Spleen (tissue), 11 donors: ENCODE measurements at regions not wholly inside any gene's neighbourhood (a gene's known extent, or its start where the extent isn't known, plus 50 kb on each side); places are given as distances from the start of the nearest gene placed in this dataset.

Experiments
- DNase-seq: peaks from one replicate; pipeline ENCODE4 v3.0.0-alpha.2; 2020
- H3K27ac ChIP-seq, 8 donors: fragments of 200-600 bp; sonication (generic) in 7 of 8; 1 replicate in 4 of 8; 2 replicates in 4 of 8; pipeline versions ENCODE4 v1.5.0 to v1.8.0; 2016 to 2021; ENCODE audit warnings: inconsistent platforms in 4 of 8, mild to moderate bottlenecking in 4 of 8, moderate library complexity in 1 of 8
- H3K27me3 ChIP-seq, 7 donors: fragments of 200-600 bp; sonication (generic) in 6 of 7; replicated peaks in 1 of 7; 1 replicate in 4 of 7; 2 replicates in 3 of 7; pipeline versions ENCODE4 v1.5.0 to v1.8.0; 2016 to 2021; ENCODE audit warnings: inconsistent platforms in 3 of 7, mild to moderate bottlenecking in 1 of 7
- H3K36me3 ChIP-seq, 6 donors: fragments of 200-600 bp; sonication (generic) in 5 of 6; 1 replicate in 4 of 6; 2 replicates in 2 of 6; pipeline versions ENCODE4 v1.5.0 to v1.8.0; 2016 to 2021; ENCODE audit warnings: inconsistent platforms in 2 of 6
- H3K4me1 ChIP-seq, 6 donors: fragments of 200-600 bp; sonication (generic) in 5 of 6; 1 replicate in 3 of 6; 2 replicates in 3 of 6; pipeline versions ENCODE4 v1.5.0 to v1.8.0; 2016 to 2021; ENCODE audit warnings: inconsistent platforms in 3 of 6
- H3K4me3 ChIP-seq, 8 donors: fragments of 200-600 bp; sonication (generic) in 7 of 8; 1 replicate in 4 of 8; 2 replicates in 4 of 8; pipeline versions ENCODE4 v1.5.0 to v1.8.0; 2016 to 2021; ENCODE audit warnings: inconsistent platforms in 4 of 8, mild to moderate bottlenecking in 4 of 8, moderate library complexity in 2 of 8
- H3K9me3 ChIP-seq, 8 donors: fragments of 200-600 bp; sonication (generic) in 7 of 8; 1 replicate in 4 of 8; 2 replicates in 4 of 8; pipeline versions ENCODE4 v1.5.0 to v1.8.0; 2016 to 2021; ENCODE audit warnings: inconsistent platforms in 4 of 8
- POLR2A ChIP-seq, 3 donors: fragments of 450-650 bp; IDR thresholded peaks; one replicate each; pipeline ENCODE4 v1.5.1; 2017; ENCODE audit warnings: antibody characterized with exemption in 3 of 3, mild to moderate bottlenecking in 1 of 3
- POLR2AphosphoS5 ChIP-seq, 3 donors: sonication (generic); formaldehyde crosslinking; IDR thresholded peaks; one replicate each; pipeline ENCODE4 v1.5.1; 2017; ENCODE audit warnings: antibody characterized with exemption in 3 of 3
- WGBS, 5 donors: extraction: QIAGEN DNeasy Blood & Tissue Kit in 3 of 5; methylation state at CpG; one replicate each; pipeline versions ENCODE4 v1.1.5 to v1.1.7; 2013 to 2018; 5-methylcytosine and 5-hydroxymethylcytosine counted together
- intact Hi-C: fragments of 100-400 bp; cut with DNase I; formaldehyde crosslinking; loops from one replicate; pipeline ENCODE4 v1.15.0; 2023; ENCODE audit warnings: low total_unique reads
- TF ChIP-seq, protein P1 (sequence below), 11 experiments: fragments of 200-600 bp in 7 of 11; fragments of 450-650 bp in 4 of 11; sonication (generic) in 4 of 11; IDR thresholded peaks in 8 of 11; conservative IDR thresholded peaks in 3 of 11; 1 replicate in 7 of 11; 2 replicates in 4 of 11; pipeline versions ENCODE4 v1.4.0 to v1.8.0; 2016 to 2021; ENCODE audit warnings: antibody characterized with exemption in 11 of 11, inconsistent platforms in 4 of 11, mild to moderate bottlenecking in 1 of 11
- donor health status: healthy with polysubstance abuse.
- donor health status: DM: no; HTN: no; CAD: no; lungs with moderate emphysema.
- donor health status: DM: no; HTN: no; CAD: no.
- donor health status: Bipolar disorder and iron deficiency.
- donor health status: healthy.
- donor health status: DM: no; HTN: no; CAD: no.
- donor health status: DM: yes; HTN: yes; CAD: no.

DNA sequence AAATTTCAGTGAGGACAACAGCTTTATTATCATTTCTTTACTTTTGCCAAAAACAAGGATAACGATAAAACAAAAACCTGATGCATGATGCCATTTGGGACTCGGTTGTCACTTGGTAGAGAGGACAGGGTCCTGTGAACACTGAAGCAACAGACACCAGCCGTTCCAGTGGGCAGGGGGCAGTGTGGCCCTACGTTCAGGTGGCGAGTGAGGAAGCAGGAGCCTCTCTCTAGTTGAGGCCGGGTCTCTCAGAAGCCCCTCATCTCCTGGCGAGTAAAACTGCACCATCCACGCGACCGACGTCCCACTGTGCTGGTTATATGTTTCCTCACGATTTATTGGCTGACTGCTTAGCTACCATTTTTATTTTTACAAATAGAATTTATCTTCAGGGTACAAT, 231.6 kb downstream of the THBS2 start:
- TF ChIP-seq POLR2AphosphoS5 (IDR thresholded peaks at IDR 0.05), result no peak
- TF ChIP-seq, protein P1, sequence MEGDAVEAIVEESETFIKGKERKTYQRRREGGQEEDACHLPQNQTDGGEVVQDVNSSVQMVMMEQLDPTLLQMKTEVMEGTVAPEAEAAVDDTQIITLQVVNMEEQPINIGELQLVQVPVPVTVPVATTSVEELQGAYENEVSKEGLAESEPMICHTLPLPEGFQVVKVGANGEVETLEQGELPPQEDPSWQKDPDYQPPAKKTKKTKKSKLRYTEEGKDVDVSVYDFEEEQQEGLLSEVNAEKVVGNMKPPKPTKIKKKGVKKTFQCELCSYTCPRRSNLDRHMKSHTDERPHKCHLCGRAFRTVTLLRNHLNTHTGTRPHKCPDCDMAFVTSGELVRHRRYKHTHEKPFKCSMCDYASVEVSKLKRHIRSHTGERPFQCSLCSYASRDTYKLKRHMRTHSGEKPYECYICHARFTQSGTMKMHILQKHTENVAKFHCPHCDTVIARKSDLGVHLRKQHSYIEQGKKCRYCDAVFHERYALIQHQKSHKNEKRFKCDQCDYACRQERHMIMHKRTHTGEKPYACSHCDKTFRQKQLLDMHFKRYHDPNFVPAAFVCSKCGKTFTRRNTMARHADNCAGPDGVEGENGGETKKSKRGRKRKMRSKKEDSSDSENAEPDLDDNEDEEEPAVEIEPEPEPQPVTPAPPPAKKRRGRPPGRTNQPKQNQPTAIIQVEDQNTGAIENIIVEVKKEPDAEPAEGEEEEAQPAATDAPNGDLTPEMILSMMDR (IDR thresholded peaks at IDR 0.05 in 8 of 11, conservative IDR thresholded peaks at IDR 0.05 in 3 of 11), result no peak
- TF ChIP-seq POLR2A (IDR thresholded peaks at IDR 0.05), result no peak
- no peak overlapping the region for H3K4me3 ChIP-seq
- peaks cover 0 to 10% (median 0%) of the 10 kb centered on the region in 7 donors for H3K27me3 ChIP-seq
- no peak for DNase-seq
- H3K27ac ChIP-seq, result no peak overlapping the region
- peaks cover 0 to 30% (median 9%) of the 10 kb centered on the region in 8 donors for H3K9me3 ChIP-seq
- H3K36me3 ChIP-seq, result no peaks in the 10 kb centered on the region
- intact Hi-C loops, result no loop called here
- no peaks in the 10 kb centered on the region for H3K4me1 ChIP-seq
- 78 to 90% (median 83%) methylated on average over 12 of the region's 12 CpGs for WGBS, 5 donors

DNA sequence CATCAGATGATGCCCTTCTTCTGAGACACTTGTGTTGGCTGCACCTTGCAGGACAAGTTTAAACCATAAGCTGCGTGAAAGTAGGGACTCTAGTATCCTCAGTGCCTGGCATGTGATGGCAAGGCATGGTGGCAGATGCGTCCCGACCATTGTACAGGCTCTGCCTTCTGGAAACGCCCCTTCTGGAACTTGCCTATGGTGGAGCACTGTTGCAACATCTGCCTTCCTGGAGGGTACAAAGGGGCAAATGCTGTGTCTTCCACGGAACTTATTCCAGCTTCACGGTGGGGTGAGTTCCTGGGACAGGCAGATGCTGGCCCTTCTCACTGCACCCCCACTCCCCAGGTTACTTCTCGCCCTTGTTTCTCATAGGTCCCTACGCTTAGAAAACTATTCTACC, 232.8 kb downstream of the THBS2 start:
- H3K27me3 ChIP-seq, result peaks cover 0 to 10% (median 0%) of the 10 kb centered on the region in 7 donors
- TF ChIP-seq, protein P1 (IDR thresholded peaks at IDR 0.05 in 8 of 11, conservative IDR thresholded peaks at IDR 0.05 in 3 of 11), result no peak
- TF ChIP-seq POLR2A (IDR thresholded peaks at IDR 0.05) (no peak), POLR2AphosphoS5 (IDR thresholded peaks at IDR 0.05) (no peak)
- no peak overlapping the region for H3K27ac ChIP-seq
- H3K4me3 ChIP-seq, result no peak overlapping the region
- intact Hi-C loops, result no loop called here
- H3K9me3 ChIP-seq, result peaks cover 0 to 43% (median 20%) of the 10 kb centered on the region in 8 donors
- no peaks in the 10 kb centered on the region for H3K36me3 ChIP-seq
- no peak for DNase-seq
- H3K4me1 ChIP-seq, result no peaks in the 10 kb centered on the region
- 79 to 94% (median 90%) methylated on average over 8 of the region's 8 CpGs for WGBS, 5 donors

DNA sequence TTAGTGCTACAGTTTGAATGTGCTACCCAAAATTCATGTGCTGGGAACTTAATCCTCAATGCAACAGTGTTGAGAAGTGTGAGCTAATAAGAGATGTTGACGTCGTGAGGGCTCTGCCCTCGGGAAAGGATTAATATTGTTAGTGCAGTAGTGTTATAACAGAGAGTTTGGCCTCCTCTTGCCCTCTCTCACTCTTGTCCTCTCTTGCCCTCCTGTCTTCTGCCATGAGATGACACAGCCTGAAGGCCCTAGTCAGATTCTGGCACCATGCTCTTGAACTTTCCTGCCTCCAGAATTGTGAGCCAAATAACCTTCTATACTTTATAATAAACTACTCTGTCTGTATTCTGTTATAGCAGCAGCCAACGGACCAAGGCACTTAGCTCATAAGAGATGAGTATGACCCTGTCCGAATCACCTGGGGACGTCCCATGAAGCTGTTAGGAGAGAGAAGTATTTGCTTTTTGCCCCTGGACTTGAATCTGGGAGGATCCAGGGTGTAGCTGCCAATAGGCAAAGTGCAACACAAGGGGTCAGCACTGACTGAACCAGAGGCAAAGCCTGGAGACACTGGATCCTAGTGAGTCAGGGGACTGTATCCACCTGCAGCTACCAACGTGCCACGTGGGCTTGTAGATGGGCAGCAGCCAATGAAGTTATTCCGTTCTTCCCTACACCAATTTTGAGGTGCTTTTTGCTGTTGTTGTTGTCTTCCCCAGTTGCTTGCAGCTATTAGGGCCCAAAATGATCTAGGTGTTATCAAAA, 233.7 kb downstream of the THBS2 start:
- peaks cover 0 to 10% (median 0%) of the 10 kb centered on the region in 7 donors for H3K27me3 ChIP-seq
- intact Hi-C loops, result no loop called here
- no peak for DNase-seq
- no peaks in the 10 kb centered on the region for H3K36me3 ChIP-seq
- no peaks in the 10 kb centered on the region for H3K4me1 ChIP-seq
- WGBS, 5 donors, result 67 to 82% (median 71%) methylated on average over 8 to 9 of the region's 9 CpGs
- H3K4me3 ChIP-seq, result no peak overlapping the region
- peaks cover 0 to 38% (median 20%) of the 10 kb centered on the region in 8 donors for H3K9me3 ChIP-seq
- H3K27ac ChIP-seq, result no peak overlapping the region
- TF ChIP-seq, protein P1 (IDR thresholded peaks at IDR 0.05 in 8 of 11, conservative IDR thresholded peaks at IDR 0.05 in 3 of 11), result no peak
- no peak for TF ChIP-seq POLR2AphosphoS5 (IDR thresholded peaks at IDR 0.05)

DNA sequence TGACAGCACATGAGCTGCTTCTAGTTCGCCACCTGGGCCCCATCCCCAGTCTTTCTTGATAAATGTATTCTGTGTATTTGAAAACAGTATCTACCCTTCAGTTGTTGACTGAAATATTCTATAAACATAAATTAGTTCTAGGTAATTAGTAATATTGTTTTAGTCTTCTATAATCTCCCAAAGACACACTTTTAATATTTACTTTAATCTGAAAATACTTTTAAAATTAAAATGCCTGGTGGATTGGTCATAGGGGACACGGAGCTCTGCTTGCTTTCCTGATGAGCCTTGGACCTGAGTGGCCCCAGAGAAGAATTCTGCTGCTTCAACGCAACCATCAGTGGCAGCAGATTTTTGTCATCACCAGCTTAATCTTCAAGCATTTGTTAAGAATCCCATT, 234.5 kb downstream of the THBS2 start:
- Histone ChIP-seq H3K27me3 (peaks cover 0 to 10% (median 0%) of the 10 kb centered on the region in 7 donors), H3K4me1 (no peaks in the 10 kb centered on the region), H3K4me3 (no peak overlapping the region), H3K9me3 (peaks cover 0 to 34% (median 18%) of the 10 kb centered on the region in 8 donors), H3K36me3 (no peaks in the 10 kb centered on the region), H3K27ac (no peak overlapping the region)
- 67 to 77% (median 71%) methylated on average over 3 of the region's 3 CpGs for WGBS, 5 donors
- TF ChIP-seq POLR2AphosphoS5 (IDR thresholded peaks at IDR 0.05) (no peak), POLR2A (IDR thresholded peaks at IDR 0.05) (no peak)
- TF ChIP-seq, protein P1 (IDR thresholded peaks at IDR 0.05 in 8 of 11, conservative IDR thresholded peaks at IDR 0.05 in 3 of 11), result no peak
- no peak for DNase-seq
- intact Hi-C loops, result no loop called here
